Lower leg skin (tissue), 4 donors: ENCODE measurements at regions not wholly inside any gene's neighbourhood (a gene's known extent, or its start where the extent isn't known, plus 50 kb on each side); places are given as distances from the start of the nearest gene placed in this dataset.

Source experiments
- DNase-seq, 2 donors: peaks; one replicate each; pipeline ENCODE4 v3.0.0-alpha.2; 2019; ENCODE audit warnings: low spot score in 2 of 2
- H3K4me3 ChIP-seq: fragments of 200-600 bp; sonication (generic); 2 replicates; pipeline ENCODE4 v1.5.1; 2017; ENCODE audit warnings: mild to moderate bottlenecking, low read depth; ENCODE audit not compliant: poor library complexity, severe bottlenecking
- POLR2A ChIP-seq, 2 donors: fragments of 450-650 bp; IDR thresholded peaks; one replicate each; pipeline ENCODE4 v1.6.1; 2016 to 2017; ENCODE audit warnings: antibody characterized with exemption in 2 of 2, mild to moderate bottlenecking in 1 of 2, moderate library complexity in 1 of 2
- WGBS, 2 donors: methylation state at CpG; one replicate each; pipeline ENCODE4 v1.1.5; 2018; 5-methylcytosine and 5-hydroxymethylcytosine counted together
- intact Hi-C: fragments of 100-400 bp; cut with DNase I; formaldehyde crosslinking; loops from one replicate; pipeline ENCODE4 v1.15.0; 2023; ENCODE audit warnings: low total_unique reads
- TF ChIP-seq, protein P1 (sequence below), 3 donors: fragments of 450-650 bp; IDR thresholded peaks; one replicate each; pipeline ENCODE4 v1.5.1; 2016; ENCODE audit warnings: antibody characterized with exemption in 3 of 3, mild to moderate bottlenecking in 3 of 3, moderate library complexity in 2 of 3

DNA sequence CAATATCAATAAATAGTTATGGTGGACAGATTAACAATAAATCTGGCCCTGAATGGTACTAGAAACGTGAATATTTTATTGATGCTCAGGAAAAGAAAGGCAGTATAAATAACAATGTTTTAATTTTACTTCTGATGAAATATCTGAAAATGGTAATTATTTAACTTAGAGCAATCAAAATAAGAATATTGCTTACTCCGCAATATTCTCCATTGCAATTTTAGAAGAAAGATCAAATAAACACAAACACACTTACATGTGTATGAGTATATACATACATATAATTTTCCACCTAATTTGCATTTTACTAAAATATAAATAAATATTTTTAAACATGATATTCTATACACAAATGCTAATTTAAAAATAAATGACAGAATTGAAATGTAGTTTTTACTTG is 1130.5 kb downstream of the NCAM2 start:
- 68 to 81% methylated on average over 2 of the region's 2 CpGs for WGBS, 2 donors
- intact Hi-C loops = no loop called here
- TF ChIP-seq, protein P1, sequence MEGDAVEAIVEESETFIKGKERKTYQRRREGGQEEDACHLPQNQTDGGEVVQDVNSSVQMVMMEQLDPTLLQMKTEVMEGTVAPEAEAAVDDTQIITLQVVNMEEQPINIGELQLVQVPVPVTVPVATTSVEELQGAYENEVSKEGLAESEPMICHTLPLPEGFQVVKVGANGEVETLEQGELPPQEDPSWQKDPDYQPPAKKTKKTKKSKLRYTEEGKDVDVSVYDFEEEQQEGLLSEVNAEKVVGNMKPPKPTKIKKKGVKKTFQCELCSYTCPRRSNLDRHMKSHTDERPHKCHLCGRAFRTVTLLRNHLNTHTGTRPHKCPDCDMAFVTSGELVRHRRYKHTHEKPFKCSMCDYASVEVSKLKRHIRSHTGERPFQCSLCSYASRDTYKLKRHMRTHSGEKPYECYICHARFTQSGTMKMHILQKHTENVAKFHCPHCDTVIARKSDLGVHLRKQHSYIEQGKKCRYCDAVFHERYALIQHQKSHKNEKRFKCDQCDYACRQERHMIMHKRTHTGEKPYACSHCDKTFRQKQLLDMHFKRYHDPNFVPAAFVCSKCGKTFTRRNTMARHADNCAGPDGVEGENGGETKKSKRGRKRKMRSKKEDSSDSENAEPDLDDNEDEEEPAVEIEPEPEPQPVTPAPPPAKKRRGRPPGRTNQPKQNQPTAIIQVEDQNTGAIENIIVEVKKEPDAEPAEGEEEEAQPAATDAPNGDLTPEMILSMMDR (IDR thresholded peaks at IDR 0.05) = no peak
- no peak for TF ChIP-seq POLR2A (IDR thresholded peaks at IDR 0.05)
- H3K4me3 ChIP-seq = no peak overlapping the region
- DNase-seq = no peak

DNA sequence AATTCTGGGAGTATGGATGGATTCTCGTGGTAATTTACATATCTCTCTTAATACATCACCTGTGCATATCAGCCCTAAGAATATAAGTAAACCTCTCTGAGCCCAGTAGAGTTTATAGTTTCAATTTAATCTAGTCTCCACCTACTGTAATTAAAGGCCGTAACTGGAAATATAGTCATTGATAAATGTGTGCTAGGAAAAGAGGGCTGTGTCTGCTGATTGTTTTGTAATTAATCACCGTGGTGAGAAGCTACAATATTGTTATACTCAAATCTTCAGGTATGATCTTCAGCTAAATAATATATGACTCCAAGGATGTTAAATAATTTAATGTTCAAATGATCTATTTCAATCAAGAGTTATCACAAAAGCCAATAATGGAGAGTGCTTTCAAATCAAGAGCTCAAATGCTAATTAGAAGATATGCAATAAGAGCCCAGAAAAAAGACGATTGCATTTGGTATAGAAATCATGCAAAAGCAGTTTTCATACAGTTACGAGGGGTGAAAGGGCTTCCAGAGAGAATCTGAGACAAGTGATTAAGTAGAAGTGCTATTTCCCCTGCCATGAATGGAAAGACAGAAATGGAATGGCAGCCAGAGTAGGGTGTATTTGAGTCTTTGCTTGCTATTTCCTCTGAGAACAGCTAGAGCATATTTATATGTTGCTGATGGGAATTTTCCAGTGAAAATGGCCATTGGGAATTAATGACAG is 1134.3 kb downstream of the NCAM2 start:
- no peak for TF ChIP-seq POLR2A (IDR thresholded peaks at IDR 0.05)
- TF ChIP-seq, protein P1 (IDR thresholded peaks at IDR 0.05) = no peak
- no peak for DNase-seq
- intact Hi-C loops = no loop called here
- WGBS, 2 donors = 79 to 88% methylated on average over 5 of the region's 5 CpGs
- H3K4me3 ChIP-seq = no peak overlapping the region

DNA sequence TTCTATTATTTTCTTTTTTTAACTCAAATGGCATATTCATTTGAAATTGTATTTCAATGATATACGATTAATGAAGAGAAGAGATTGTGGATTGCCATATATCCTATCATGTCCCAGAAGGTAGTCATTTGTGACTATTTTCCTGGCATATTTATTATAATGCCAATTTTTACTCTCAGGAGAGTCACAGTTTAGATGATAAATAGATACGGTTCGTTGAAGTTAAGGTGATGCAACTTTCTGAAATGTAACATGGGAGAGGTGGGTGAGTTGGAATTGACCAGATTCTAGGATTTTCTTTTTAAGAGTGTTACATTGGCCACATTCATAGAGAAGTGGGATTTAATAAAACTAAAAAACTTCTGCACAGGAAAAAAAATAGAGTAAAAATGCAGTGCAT is 1138.5 kb downstream of the NCAM2 start:
- H3K4me3 ChIP-seq = no peak overlapping the region
- intact Hi-C loops = no loop called here
- 84 to 90% methylated on average over 3 of the region's 3 CpGs for WGBS, 2 donors
- DNase-seq = no peak
- TF ChIP-seq POLR2A (IDR thresholded peaks at IDR 0.05) = no peak
- TF ChIP-seq, protein P1 (IDR thresholded peaks at IDR 0.05) = no peak

DNA sequence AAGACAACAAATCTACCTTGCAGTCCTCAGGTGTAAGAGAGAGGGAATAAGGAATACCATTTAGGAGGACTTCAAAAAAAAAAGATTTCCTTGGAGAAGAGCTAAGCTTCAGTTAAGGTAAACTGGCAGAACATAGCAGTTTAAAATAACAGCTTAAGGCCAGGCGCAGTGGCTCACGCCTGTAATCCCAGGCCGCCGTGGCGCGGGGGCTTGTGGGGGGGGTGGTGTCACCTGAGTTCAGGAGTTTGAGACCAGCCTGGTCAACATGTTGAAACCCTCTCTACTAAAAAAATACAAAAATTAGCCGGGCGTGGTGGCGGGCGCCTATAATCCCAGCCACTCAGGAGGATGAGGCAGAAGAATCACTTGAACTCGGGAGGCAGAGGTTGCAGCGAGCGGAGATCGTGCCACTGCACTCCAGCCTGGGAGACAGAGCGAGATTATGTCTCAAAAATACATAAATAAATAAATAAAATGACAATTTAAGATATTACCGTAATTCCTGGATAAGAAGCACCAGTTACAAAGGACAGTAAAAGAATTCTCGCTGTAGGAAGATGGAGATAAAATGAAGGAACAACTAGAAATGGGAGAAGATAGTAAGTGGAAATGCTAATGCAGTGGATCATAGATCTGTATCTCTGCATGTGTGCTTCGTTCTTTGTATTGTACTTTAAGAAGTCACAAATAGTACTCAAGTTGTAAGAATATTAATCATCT is 1140.2 kb downstream of the NCAM2 start:
- intact Hi-C loops = no loop called here
- no peak for DNase-seq
- TF ChIP-seq, protein P1 (IDR thresholded peaks at IDR 0.05) = no peak
- TF ChIP-seq POLR2A (IDR thresholded peaks at IDR 0.05) = no peak
- no peak overlapping the region for H3K4me3 ChIP-seq
- WGBS, 2 donors = 87 to 88% methylated on average over 18 of the region's 18 CpGs

DNA sequence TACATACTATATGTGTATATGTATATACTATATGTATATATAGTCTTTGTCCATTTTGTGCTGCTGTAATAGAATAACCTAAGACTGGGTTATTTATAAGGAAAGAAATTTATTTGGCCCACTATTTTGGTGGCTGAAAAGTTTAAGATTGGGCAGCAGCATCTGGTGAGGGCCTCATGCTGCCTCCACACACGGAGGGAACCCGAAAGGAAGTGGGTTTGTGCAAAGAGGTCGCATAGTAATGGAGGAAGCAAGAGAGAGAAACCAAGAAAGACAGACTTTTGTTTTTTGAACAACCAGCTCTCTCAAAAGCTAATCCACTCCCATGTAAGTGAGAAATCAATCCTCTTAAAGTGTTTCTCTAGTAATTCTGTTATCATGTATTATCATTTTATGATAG is 1147.3 kb downstream of the NCAM2 start:
- intact Hi-C loops = no loop called here
- no peak overlapping the region for H3K4me3 ChIP-seq
- 77 to 84% methylated on average over 3 of the region's 3 CpGs for WGBS, 2 donors
- DNase-seq = no peak
- TF ChIP-seq, protein P1 (IDR thresholded peaks at IDR 0.05) = no peak
- TF ChIP-seq POLR2A (IDR thresholded peaks at IDR 0.05) = no peak
